GM18858 (cell line): ENCODE measurements at regions not wholly inside any gene's neighbourhood (a gene's known extent, or its start where the extent isn't known, plus 50 kb on each side); places are given as distances from the start of the nearest gene placed in this dataset.
A peak's percentile ranks its signal among the peaks of the same experiment; 100 is the strongest.

Source experiments
- ATAC-seq: cut with Tn5 transposase; IDR thresholded peaks from one replicate; pipeline ENCODE4 v1.9.1; 2021; ENCODE audit not compliant: unreplicated experiment

DNA sequence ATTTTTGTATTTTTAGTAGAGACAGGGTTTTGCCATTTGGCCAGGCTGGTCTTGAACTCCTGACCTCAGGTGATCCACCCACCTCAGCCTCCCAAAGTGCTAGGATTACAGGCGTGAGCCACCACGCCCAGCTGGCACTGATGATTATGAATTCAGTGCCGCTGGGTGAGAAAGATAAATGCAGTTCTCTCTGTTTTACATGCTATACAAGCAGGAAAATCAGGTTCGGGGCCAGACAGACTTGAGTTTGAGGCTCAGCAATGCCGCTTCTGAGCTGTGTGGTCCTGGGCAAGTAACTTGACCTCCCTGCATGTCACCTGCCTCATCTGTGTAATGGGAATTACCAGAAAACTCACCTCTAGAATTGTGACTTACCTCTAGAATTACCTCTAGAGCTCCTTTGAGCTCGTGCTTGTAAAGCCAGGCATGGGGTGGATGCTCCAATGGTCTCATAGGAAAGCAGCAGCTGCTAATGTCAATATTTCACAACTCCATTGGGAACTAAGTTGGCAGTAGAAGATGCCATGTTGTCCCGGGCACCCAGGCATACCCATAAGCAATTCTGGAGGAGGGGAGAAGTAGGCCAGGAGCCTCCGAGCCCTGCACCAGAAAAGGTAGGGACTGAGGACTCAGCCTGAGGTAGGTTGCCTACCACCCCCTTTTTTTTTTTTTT, 119.8 kb upstream of the SLC25A33 start:
- ATAC-seq, result no peak

DNA sequence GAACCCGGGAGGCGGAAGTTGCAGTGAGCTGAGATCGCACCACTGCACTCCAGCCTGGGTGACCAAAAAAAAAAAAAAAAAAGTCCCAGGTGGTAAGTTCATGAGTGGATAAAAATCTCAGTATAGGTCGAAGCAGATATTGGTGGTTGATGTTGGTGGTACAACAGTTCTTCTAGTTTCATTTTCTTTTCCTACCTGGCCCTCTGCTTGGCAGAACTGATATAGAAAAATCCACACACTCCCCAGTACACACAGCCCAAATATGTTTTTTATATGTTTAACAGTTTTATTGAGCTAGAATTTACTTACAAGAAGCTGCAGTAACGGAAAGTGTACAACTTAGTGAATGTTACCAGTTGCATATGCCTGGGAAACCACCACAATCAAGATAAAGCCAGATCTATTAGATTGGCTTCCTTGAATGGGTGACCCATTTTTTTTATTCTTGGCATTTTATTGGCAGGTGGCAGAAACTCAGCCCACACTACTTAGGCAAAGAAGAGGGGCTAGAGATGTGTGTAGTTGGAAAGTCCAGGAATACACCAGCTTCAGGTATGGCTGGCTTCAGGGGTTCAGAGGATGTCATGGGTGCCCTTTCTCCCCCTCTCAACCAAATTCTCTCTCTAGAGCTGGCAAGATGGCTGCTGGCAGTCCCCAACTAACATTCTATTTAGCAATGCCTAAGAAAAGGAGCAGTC, 118.3 kb upstream of the SLC25A33 start:
- no peak for ATAC-seq

DNA sequence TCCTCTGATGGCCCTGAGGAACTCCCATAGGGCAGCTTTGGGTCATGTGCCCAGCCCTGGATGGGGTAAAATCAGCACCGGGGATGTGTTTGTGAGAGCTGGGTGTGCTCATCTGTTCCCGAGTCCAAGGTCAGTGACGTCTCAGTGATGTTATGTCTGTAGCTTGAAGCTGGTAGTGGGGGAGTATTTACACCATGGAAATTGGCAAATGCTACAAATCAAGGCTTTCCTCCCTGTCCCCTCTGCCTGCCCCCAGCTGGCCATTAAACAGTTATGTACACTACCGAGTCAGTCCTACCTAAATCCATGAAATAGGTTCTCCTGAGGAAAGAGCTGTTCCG, 117.8 kb upstream of the SLC25A33 start:
- ATAC-seq, result no peak

DNA sequence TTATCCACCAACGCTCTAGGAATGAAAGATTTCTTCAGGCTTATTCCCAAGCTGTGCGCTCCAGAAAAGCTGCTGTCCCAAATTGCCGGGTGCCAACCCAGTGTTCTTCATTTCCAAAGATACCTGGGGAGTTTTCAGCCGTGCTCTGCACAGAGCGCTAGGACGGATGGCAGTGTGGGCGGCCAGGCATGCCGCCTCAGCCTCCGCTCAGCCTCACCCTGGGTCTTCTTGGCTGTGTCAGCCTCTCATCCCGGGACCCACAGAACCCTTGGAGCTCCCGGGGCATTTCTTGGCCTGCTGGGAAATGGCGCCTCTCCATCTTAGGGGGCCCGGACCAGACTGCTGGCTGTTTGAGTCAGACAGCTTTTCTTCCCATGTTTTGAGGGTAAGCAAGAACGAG, 116.9 kb upstream of the SLC25A33 start:
- no peak for ATAC-seq

- ATAC-seq, result no peak
These were observed 116.3 kb upstream of the SLC25A33 start for GRCh38 chr1:9422911-9423505.

DNA sequence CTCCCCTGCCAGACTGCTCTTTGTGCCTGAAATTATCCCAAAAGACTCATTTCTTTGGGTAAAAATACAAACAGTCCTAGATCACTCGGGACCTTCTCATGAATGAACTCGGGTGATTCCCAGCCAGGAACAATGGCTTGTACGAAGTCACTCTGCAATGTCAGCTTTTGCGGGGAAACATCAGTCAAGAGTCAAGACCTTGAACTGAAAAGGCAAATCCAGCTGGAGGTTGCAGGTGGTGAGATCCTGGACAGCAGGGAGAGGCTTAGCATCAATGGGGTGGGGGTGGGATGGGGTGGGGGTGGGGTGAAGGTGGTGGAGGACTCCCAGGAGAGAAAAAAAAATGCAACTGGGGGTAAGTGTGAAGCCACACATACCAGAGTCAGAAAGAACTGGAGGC, 115.0 kb upstream of the SLC25A33 start:
- no peak for ATAC-seq

DNA sequence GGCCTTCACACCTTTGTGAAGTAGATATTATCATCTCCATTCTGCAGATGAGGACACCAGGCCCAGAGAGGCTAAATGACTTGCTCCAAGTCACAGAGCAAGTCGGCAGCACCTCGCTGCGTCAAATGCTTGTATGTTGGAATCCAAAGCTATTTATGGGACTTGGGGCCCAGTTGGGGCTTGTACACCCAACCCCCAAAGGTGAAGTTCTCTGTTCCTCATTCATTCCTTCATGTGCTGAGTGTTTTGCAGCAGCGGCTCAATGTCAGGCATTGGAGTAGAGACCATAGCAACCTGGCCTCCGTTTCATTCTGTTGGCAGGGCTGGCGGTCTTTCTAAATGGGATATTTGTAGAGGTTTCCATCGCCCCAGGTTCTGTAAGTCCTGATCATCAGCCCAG, 113.4 kb upstream of the SLC25A33 start:
- ATAC-seq, result no peak

- peak; percentile 58 for ATAC-seq
These were observed 113.0 kb upstream of the SLC25A33 start for GRCh38 chr1:9426291-9426711.

- no peak for ATAC-seq
These were observed 111.9 kb upstream of the SLC25A33 start for GRCh38 chr1:9427388-9427787.

DNA sequence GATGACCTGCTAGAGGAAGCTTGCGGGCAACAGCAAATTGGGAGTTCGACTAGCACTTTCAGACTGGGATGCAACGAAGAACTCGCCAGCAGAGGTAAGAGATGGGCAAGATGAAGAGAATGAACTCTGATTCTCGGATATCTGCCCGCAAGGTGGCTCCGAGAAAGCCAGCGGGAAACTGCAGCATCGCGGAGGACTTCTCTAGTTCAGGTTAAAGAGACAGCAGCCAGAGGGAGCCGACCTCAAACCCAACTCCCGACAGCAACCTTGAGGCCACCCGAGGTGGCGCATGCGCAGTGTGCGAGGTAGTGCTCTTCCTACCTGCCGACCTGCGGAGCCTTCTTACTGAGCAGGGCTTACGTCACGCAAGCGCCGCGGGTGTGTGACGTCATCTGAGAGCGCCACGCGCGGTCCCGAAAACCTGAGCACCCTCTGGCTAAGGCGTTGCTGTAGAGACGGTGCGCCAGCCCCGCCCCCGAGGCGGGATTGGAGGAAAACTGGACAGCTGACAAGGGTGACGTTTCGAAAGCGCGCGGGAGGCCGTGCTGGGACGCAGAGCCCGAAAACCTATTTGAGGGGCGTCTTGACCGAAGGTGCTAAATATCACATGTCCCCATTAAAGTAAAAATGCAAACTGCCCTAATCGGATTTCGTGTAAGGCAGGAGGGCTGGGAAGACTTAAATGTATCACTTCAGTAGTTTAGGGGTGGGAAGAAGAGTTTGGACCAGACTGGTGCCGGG, 110.5 kb upstream of the SLC25A33 start:
- peak; percentile 67 for ATAC-seq

DNA sequence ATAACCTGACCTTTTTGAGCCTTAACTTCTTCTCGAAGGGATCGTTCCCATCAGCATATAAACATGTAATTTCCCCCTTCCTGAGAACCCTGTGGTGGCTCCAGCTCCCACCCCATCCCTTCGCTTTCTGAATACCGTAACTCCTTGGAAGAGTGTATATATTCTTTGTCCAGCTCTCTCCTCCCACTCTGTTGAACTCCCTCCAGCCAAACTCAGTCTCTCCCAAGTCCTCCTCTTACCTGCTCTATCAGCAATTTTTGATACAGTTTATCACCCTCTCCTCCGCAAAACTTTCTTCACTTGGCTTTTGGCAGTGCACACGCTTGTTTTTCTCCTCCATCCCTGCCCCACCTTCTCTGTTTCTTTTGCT, 109.9 kb upstream of the SLC25A33 start:
- ATAC-seq, result no peak

DNA sequence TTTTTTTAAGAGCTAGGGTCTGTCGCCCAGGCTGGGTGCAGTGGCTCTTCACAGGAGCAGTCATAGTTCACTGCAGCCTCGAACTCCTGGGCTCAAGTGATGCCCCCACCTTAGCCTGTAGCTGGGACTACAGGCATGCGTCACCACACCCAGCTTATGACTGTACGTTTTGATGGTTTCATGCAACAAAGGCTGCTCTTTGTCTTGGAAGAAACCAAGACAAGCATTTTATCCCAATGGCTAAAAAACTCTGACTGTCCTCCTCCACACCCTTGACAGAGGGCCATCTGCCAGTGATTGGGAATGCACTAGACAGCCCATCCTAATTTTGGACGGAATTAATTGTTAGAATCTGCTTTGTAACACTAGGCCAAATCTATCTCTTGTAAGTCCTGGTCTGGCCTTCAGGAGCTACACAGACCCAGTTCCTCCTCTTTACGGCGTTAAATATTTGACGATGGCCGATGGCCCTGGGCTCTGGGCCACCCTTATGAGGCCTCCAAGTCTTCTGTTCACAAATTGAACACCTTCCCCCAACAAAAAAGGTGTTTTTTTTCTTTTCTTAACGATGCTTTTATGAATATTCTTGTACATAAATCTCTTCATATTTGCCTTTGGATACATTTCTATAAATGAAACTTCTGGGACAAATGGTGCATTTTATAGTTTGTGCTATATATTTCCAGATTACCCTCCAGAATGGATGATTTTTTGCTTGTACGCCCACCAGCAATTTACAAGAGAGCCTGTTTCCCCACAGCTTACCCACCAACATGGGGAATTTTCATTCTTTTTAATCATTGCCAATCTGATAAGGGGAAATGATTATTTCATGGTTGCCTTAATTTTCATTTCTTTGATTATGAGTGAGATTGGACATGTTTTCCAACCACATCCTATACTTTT, 104.8 kb upstream of the SLC25A33 start:
- no peak for ATAC-seq

DNA sequence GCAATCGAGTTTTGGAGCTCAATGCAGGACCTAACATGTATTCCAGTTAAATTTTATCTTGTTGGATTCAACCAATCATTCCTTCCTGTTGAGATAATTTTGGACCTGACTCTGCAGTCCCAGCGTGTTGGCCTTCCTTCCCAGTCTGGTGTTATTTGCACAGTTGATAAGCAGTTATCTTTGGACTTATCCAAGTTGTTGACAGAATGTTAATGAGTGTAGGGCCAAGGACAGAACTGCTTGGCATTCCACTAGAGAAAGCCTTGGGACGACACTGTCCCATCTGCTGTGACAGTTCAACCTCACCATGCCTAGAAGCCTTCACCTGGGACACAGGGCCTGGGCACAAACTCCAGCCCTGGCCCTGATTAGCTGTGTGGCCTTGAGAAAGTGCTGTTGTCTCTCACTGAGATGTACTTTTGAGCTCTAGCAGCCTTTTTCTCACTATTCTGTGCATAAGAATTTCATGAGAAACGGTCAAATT, 104.1 kb upstream of the SLC25A33 start:
- no peak for ATAC-seq

GRCh38 chr1:9435854-9436640, 103.2 kb upstream of the SLC25A33 start:
- no peak for ATAC-seq

GRCh38 chr1:9437961-9438430, 101.3 kb upstream of the SLC25A33 start:
- ATAC-seq, result no peak

DNA sequence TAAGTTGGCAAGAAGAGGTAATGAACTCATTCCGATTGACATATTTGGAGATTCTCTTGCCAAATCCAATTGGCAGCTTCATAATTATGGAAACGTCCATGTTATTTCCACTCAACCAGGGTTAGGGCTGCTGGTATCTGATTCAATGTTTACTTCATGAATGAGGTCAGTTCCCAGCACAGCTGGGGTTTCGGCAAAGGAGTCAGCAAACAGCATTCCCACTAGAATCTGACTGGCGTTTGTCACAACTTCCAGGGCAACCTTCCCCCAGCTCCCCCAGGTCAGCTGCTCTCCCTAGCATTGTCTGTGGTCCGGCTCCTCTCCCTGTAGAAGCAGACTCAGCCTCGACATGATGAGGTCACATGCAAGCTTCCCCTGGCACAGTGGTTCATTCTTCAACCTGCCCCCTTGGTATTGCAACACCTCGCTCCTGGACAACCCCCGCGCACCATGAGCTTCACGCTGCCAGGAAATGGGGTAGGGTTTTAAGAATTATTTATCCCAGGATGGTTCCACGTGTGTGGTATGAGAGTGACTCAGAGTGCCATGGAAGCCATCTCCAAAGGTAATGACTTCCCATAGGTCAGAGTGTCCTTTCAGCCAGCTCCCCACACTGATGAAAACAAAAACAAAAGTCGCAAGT, 100.7 kb upstream of the SLC25A33 start:
- no peak for ATAC-seq

GRCh38 chr1:9439074-9439761, 100.0 kb upstream of the SLC25A33 start:
- no peak for ATAC-seq

GRCh38 chr1:9440261-9440660, 99.0 kb upstream of the SLC25A33 start:
- ATAC-seq, result no peak

GRCh38 chr1:9440763-9441194, 98.5 kb upstream of the SLC25A33 start:
- no peak for ATAC-seq
